ENCODE measurements at regions not wholly inside any gene's neighbourhood (a gene's known extent, or its start where the extent isn't known, plus 50 kb on each side); places are given as distances from the start of the nearest gene placed in this dataset.
"Not testable (repeated sequence)": the region's sequence is repeated elsewhere in the genome, so short reads cannot be mapped to it uniquely, and the experiment has no call there.

- in situ Hi-C loops (cut with HindIII; ENCODE audit: low pct_unique_long_range_greater_than_20kb, low sequenced_read_pairs) = no loop called here
- DNase-seq (ENCODE audit: low read depth) = no peak
Observed at GRCh38 chr2:177000715-177001072, 211.9 kb upstream of the HNRNPA3 start.

- no peak for DNase-seq (ENCODE audit: low read depth)
- in situ Hi-C loops (cut with HindIII; ENCODE audit: low pct_unique_long_range_greater_than_20kb, low sequenced_read_pairs) = no loop called here
Observed at GRCh38 chr2:177001334-177001733, 211.3 kb upstream of the HNRNPA3 start.

GRCh38 chr2:177002983-177003382 lies 209.6 kb upstream of the HNRNPA3 start:
- in situ Hi-C loops (cut with HindIII; ENCODE audit: low pct_unique_long_range_greater_than_20kb, low sequenced_read_pairs) = no loop called here
- DNase-seq (ENCODE audit: low read depth) = no peak

DNA sequence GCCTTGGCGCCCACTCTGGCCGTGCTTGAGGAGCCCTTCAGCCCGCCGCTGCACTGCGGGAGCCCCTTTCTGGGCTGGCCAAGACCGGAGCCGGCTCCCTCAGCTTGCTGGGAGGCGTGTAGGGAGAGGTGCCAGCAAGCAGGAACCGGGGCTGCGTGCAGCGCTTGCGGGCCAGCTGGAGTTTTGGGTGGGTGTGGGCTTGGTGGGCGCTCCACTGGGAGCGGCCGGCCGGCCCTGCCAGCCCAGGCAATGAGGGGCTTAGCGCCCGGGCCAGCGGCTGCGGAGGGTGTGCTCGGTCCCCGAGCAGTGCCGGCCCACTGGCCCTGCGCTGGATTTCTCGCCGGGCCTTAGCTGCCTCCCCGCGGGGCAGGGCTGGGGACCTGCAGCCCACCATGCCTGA lies 204.9 kb upstream of the HNRNPA3 start:
- DNase-seq (ENCODE audit: low read depth); in situ Hi-C loops (cut with HindIII; ENCODE audit: low pct_unique_long_range_greater_than_20kb, low sequenced_read_pairs): not testable (repeated sequence)

DNA sequence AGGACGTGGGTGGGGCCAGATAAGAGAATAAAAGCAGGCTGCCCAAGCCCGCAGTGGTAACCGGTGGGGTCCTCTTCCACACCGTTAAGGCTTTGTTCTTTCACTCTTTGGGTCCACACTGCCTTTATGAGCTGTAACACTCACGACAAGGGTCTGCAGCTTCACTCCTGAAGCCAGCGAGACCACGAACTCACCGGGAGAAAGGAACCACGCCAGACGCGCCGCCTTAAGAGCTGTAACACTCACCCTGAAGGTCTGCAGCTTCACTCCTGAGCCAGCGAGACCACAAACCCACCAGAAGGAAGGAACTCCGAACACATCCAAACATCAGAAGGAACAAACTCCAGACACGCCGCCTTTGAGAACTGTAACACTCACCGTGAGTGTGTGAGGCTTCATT lies 203.9 kb upstream of the HNRNPA3 start:
- in situ Hi-C loops (cut with HindIII; ENCODE audit: low pct_unique_long_range_greater_than_20kb, low sequenced_read_pairs); DNase-seq (ENCODE audit: low read depth): not testable (repeated sequence)

DNA sequence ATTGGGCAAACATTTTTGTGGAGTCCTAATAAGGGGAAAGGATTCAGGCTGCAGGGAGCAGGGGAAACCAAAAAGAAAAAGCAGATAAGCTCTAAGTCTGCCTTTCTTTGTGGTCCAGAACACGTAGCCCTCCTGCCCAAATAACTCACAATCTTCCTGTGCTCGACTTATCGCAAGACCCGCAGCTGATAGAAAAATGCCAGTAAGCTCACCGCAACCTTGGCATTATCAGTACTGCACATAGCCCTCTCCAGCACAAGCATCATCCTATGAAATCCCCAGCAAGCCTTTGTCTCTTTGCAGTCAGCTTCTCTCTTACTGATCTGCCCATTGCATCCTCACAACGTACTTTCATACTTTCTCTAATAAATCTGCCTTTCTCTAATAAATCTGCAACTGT lies 202.4 kb upstream of the HNRNPA3 start:
- no peak for DNase-seq (ENCODE audit: low read depth)
- in situ Hi-C loops (cut with HindIII; ENCODE audit: low pct_unique_long_range_greater_than_20kb, low sequenced_read_pairs) = no loop called here

DNA sequence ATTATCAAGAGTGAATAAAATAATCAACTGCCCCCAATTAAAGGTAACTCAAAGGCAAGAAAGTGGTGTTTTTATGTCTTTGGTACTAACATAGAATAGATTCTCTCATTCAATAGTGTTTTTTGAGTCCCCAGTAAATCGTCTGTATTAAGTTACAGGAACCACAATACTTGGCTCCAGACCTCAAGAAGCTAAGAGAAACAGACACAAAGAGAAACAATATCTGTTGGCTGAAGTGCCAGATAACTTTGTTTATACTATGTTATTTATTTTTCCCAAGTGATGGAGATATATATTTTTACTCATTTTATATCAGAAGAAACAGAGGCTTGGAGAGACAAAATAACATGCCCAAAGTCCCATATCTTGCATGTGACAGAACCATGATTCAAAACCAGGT lies 201.7 kb upstream of the HNRNPA3 start:
- DNase-seq (ENCODE audit: low read depth) = no peak
- in situ Hi-C loops (cut with HindIII; ENCODE audit: low pct_unique_long_range_greater_than_20kb, low sequenced_read_pairs) = no loop called here

DNA sequence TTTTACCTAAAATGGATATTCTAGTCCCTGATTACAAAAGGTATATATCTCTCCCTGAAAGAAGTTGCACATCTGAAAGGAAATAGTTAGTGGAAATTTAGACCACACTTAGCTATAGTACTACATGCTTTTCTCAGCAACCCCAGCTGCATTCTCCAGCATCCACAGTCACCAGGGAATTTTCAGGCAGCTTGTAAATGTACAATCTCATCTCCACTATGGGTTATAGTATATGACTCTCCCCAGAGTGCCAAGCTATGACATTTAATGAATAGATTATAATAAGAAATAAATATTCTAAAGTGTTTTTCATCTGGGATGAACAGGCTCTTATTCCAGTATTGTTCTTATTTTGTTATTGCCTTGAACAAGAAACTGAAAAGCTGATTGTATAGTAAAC lies 197.6 kb upstream of the HNRNPA3 start:
- in situ Hi-C loops (cut with HindIII; ENCODE audit: low pct_unique_long_range_greater_than_20kb, low sequenced_read_pairs) = no loop called here
- DNase-seq (ENCODE audit: low read depth) = no peak

GRCh38 chr2:177015356-177015923 lies 197.2 kb upstream of the HNRNPA3 start:
- DNase-seq (ENCODE audit: low read depth) = no peak
- in situ Hi-C loops (cut with HindIII; ENCODE audit: low pct_unique_long_range_greater_than_20kb, low sequenced_read_pairs) = no loop called here

DNA sequence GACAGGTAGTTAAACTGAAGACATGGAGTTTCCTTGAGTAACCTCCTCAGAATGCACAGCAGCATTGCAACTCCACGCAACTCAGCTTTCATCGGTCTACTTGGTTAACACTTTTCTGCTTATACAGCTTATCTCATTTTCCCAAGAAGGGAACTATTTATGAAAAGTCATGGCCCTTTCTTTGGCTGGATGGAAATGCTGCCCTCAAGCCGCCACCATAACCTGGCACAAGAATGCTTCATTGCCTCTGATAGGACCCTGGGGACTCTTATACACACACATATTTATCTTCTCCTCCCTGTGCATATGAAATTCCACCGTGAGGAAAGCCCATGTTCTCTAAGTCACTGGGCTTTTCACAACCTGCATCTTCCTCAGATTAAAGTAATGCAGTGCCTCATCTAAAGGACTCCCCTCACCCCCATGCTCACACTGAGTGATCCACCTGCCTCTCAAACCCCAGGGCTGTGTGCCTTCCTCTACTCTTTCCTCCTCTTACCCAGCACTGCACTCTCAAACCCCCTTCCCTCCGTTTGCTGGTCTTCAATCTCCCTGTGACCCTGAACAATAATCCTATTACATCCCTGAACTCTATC lies 192.0 kb upstream of the HNRNPA3 start:
- in situ Hi-C loops (cut with HindIII; ENCODE audit: low pct_unique_long_range_greater_than_20kb, low sequenced_read_pairs) = no loop called here
- DNase-seq (ENCODE audit: low read depth) = no peak

- in situ Hi-C loops (cut with HindIII; ENCODE audit: low pct_unique_long_range_greater_than_20kb, low sequenced_read_pairs) = no loop called here
- no peak for DNase-seq (ENCODE audit: low read depth)
Observed at GRCh38 chr2:177021706-177022343, 190.8 kb upstream of the HNRNPA3 start.

DNA sequence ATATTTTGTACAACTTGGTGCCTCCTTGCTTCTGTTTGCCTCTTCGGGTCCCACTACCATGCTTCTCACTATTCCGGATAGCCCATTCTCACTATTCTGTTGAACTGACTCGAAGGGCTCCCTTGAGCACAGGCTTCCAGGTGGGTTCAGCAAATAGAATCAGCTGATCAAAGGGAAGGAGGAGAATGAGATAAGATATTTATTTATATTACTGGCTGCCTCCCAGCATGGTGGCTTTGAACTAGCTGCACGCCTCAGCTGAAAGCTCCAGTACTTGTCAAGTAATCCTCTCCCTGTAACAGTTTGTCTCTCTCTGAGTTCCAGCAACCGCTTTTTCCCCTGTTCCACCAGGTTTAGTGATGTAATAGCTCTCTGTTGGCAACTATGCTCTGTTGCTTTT lies 187.8 kb upstream of the HNRNPA3 start:
- in situ Hi-C loops (cut with HindIII; ENCODE audit: low pct_unique_long_range_greater_than_20kb, low sequenced_read_pairs) = no loop called here

GRCh38 chr2:177026253-177026652 lies 186.3 kb upstream of the HNRNPA3 start:
- no peak for DNase-seq (ENCODE audit: low read depth)
- in situ Hi-C loops (cut with HindIII; ENCODE audit: low pct_unique_long_range_greater_than_20kb, low sequenced_read_pairs) = no loop called here

More for the DNA sequence above, 187.8 kb upstream of the HNRNPA3 start:
- no peak for DNase-seq (ENCODE audit: low read depth)

- in situ Hi-C loops (cut with HindIII; ENCODE audit: low pct_unique_long_range_greater_than_20kb, low sequenced_read_pairs) = no loop called here
- DNase-seq (ENCODE audit: low read depth) = no peak
Observed at GRCh38 chr2:177026956-177027355, 185.6 kb upstream of the HNRNPA3 start.

DNA sequence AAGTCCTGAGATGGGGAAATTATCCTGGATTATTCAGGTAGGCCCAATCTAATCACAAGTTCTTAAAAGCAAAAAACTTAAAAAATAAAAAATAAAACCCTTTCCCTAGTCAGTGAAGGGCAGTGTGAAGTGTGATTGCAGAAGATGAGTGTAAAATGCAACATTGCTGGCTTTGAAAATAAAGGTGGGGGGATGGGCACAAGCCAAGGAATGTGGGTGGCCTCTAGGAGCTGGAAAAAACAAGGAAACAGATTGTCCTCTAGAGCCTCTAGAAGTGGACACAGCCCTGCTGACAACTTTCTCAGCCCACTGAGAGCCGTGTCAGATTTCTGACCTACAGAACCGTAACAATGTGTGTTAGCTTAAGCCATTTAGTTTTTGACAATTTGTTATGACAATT lies 184.3 kb upstream of the HNRNPA3 start:
- in situ Hi-C loops (cut with HindIII; ENCODE audit: low pct_unique_long_range_greater_than_20kb, low sequenced_read_pairs) = no loop called here
- no peak for DNase-seq (ENCODE audit: low read depth)

- in situ Hi-C loops (cut with HindIII; ENCODE audit: low pct_unique_long_range_greater_than_20kb, low sequenced_read_pairs) = no loop called here
- DNase-seq (ENCODE audit: low read depth) = no peak
Observed at GRCh38 chr2:177029075-177029474, 183.5 kb upstream of the HNRNPA3 start.

- no peak for DNase-seq (ENCODE audit: low read depth)
- in situ Hi-C loops (cut with HindIII; ENCODE audit: low pct_unique_long_range_greater_than_20kb, low sequenced_read_pairs) = no loop called here
Observed at GRCh38 chr2:177029501-177029900, 183.1 kb upstream of the HNRNPA3 start.

DNA sequence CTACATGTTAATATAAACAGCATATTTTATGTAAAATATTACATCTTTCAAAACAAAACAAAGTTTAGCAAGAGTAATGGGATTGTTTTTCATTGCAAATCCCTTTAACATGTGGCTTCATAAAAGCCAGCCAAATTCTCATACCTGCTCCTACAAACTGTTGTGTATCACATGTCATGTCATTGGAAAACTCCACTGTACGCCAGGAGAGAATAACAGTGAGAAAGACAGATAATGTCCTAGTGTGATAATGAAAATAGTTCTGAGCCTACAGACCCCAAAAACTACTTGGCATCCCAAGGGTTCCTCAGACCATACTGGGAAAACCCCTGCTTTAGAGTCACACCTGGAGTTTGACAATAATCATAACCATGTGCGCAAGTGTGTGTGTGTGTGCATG lies 182.7 kb upstream of the HNRNPA3 start:
- DNase-seq (ENCODE audit: low read depth) = no peak
- in situ Hi-C loops (cut with HindIII; ENCODE audit: low pct_unique_long_range_greater_than_20kb, low sequenced_read_pairs) = no loop called here

GRCh38 chr2:177030451-177031105 lies 182.0 kb upstream of the HNRNPA3 start:
- in situ Hi-C loops (cut with HindIII; ENCODE audit: low pct_unique_long_range_greater_than_20kb, low sequenced_read_pairs) = no loop called here
- DNase-seq (ENCODE audit: low read depth) = no peak
